Naive B cell (primary cell): ENCODE measurements at regions not wholly inside any gene's neighbourhood (a gene's known extent, or its start where the extent isn't known, plus 50 kb on each side); places are given as distances from the start of the nearest gene placed in this dataset.

ENCODE experiments used
- ATAC-seq, 2 donors: fragments of 150-1000 bp; cut with Tn5 transposase; 2 replicates each; pipeline ENCODE4 v1.10.0; 2021; ENCODE audit warnings: low read depth in 2 of 2, mild to moderate bottlenecking in 2 of 2, moderate library complexity in 2 of 2
- DNase-seq: peaks from one replicate; pipeline ENCODE4 v3.0.0; 2022
- H3K27ac Mint-ChIP-seq, 6 donors: one replicate each; pipeline ENCODE4 v1.8.0; 2020 to 2022; ENCODE audit warnings: mild to moderate bottlenecking in 6 of 6, mixed read lengths in 6 of 6, moderate library complexity in 5 of 6, inconsistent platforms in 2 of 6
- H3K27me3 Mint-ChIP-seq, 3 donors: one replicate each; pipeline ENCODE4 v1.8.0; 2021 to 2022; ENCODE audit warnings: mixed read lengths in 3 of 3, mild to moderate bottlenecking in 1 of 3
- H3K36me3 Mint-ChIP-seq, 2 donors: one replicate each; pipeline ENCODE4 v1.8.0; 2020 to 2022; ENCODE audit warnings: mixed read lengths in 2 of 2, inconsistent platforms in 1 of 2, mild to moderate bottlenecking in 1 of 2
- H3K4me1 Mint-ChIP-seq, 3 donors: one replicate each; pipeline ENCODE4 v1.8.0; 2020 to 2022; ENCODE audit warnings: mixed read lengths in 3 of 3, inconsistent platforms in 1 of 3, mild to moderate bottlenecking in 1 of 3, moderate library complexity in 1 of 3
- H3K4me3 Mint-ChIP-seq, 8 donors: one replicate each; pipeline ENCODE4 v1.8.0; 2020 to 2022; ENCODE audit warnings: mild to moderate bottlenecking in 8 of 8, mixed read lengths in 8 of 8, moderate library complexity in 8 of 8, inconsistent platforms in 2 of 8
- H3K9me3 Mint-ChIP-seq, 7 donors: one replicate each; pipeline ENCODE4 v1.8.0; 2020 to 2022; ENCODE audit warnings: mixed read lengths in 7 of 7, mild to moderate bottlenecking in 5 of 7, inconsistent platforms in 2 of 7, moderate library complexity in 1 of 7

DNA sequence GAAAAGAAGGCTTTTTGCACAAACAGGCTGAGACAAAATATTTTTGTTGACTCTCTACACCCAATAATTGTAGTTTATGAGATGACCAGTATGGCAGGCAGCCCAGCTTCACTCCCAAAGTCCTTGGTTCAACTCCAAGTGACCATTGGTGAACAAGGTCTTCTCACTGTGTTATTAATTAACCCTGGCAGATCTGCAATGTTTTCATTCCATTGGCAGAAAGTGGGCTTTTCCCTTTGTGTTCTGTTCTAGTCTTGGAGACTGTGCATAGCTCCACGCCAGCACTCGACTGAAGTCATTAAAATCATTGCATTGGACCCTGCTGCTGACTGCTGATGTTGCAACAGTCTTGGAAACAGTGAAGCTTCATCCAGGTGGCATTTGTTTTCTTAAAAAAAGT is 277.3 kb upstream of the HAND2 start:
- Mint-ChIP-seq H3K36me3 (no peaks in the 10 kb centered on the region), H3K9me3 (no peaks in the 10 kb centered on the region), H3K4me3 (no peak overlapping the region), H3K4me1 (no peaks in the 10 kb centered on the region), H3K27me3 (no peaks in the 10 kb centered on the region), H3K27ac (no peak overlapping the region)
- DNase-seq = no peak
- ATAC-seq = no peak

GRCh38 chr4:173805884-173806283 is 275.9 kb upstream of the HAND2 start:
- ATAC-seq (no peak), DNase-seq (no peak)
- Mint-ChIP-seq H3K36me3 (no peaks in the 10 kb centered on the region), H3K4me3 (no peak overlapping the region), H3K4me1 (no peaks in the 10 kb centered on the region), H3K27ac (no peak overlapping the region), H3K9me3 (peaks cover 0 to 5% (median 0%) of the 10 kb centered on the region in 7 donors), H3K27me3 (no peaks in the 10 kb centered on the region)

DNA sequence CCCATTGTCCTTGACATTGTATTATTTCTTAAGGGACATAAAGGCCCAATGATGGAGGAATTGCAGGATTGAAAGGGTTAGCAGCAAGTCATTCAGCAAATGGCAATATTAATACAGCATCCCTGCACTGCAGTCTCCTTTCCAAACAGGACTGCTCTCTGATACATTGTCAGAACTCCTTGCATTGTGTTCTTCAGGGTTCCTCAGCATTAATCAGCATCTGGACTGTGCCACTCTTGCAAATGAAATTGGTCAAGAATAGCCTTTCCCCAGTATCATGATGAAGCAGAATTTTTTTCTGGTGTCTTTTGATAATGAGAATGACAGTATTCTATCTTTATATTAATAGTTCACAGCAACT is 272.6 kb upstream of the HAND2 start:
- Mint-ChIP-seq H3K27ac (no peak overlapping the region), H3K9me3 (peaks cover 0 to 9% (median 4%) of the 10 kb centered on the region in 7 donors), H3K36me3 (no peaks in the 10 kb centered on the region), H3K4me1 (no peaks in the 10 kb centered on the region), H3K4me3 (no peak overlapping the region), H3K27me3 (no peaks in the 10 kb centered on the region)
- DNase-seq (no peak), ATAC-seq (no peak)

GRCh38 chr4:173801876-173802661 is 272.0 kb upstream of the HAND2 start:
- H3K4me1 Mint-ChIP-seq = no peaks in the 10 kb centered on the region
- H3K27me3 Mint-ChIP-seq = no peaks in the 10 kb centered on the region
- H3K27ac Mint-ChIP-seq = no peak overlapping the region
- H3K9me3 Mint-ChIP-seq = peaks cover 0 to 9% (median 5%) of the 10 kb centered on the region in 7 donors
- DNase-seq (no peak), ATAC-seq (no peak)
- no peak overlapping the region for H3K4me3 Mint-ChIP-seq
- no peaks in the 10 kb centered on the region for H3K36me3 Mint-ChIP-seq

DNA sequence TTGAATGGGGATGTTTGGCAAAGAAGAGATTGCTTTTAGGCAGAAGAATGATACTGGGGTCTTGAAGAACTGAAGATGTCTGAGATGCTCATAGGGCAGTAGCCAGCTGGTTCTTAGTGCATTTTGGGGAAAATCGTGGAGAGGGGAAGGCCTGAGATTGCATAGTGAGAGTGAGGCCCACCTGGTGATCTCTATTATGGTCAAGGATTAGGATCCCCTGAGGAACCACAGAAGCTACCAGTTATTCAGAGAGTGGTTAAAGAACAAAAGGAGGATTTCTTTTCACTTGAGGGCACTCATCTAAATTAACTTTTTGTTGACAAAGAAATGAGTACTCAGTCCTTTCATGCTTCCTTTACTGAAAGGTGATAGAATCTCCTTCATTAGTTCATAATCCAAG is 271.3 kb upstream of the HAND2 start:
- Mint-ChIP-seq H3K4me3 (no peak overlapping the region), H3K27ac (no peak overlapping the region), H3K36me3 (no peaks in the 10 kb centered on the region), H3K27me3 (no peaks in the 10 kb centered on the region), H3K4me1 (no peaks in the 10 kb centered on the region), H3K9me3 (peaks cover 0 to 9% (median 5%) of the 10 kb centered on the region in 7 donors)
- ATAC-seq (no peak), DNase-seq (no peak)

DNA sequence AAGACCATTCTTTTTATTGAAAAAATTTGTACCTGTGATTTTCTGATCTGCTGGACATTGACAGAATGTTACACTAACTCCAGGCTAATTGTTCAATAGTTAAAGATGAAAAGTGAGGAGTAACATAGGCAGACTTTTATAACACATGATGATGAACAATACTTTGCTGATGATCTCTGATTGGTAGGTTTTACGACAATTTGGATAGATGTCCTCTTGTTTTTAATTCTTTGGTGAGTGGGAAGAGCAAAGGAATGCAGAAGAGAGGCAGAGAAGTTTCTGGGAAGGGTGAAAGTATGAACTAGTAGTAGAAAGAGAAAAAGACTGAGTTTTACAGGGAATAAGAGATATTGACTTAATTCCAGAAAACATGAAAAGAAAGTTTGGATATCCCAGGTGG is 267.3 kb upstream of the HAND2 start:
- H3K27me3 Mint-ChIP-seq = no peaks in the 10 kb centered on the region
- H3K27ac Mint-ChIP-seq = no peak overlapping the region
- H3K4me3 Mint-ChIP-seq = no peak overlapping the region
- DNase-seq = no peak
- peaks cover 0 to 10% (median 5%) of the 10 kb centered on the region in 7 donors for H3K9me3 Mint-ChIP-seq
- H3K4me1 Mint-ChIP-seq = no peaks in the 10 kb centered on the region
- no peaks in the 10 kb centered on the region for H3K36me3 Mint-ChIP-seq
- no peak for ATAC-seq

- no peaks in the 10 kb centered on the region for H3K27me3 Mint-ChIP-seq
Observed at GRCh38 chr4:173794662-173795061, 264.6 kb upstream of the HAND2 start.

GRCh38 chr4:173793937-173794510 is 264.0 kb upstream of the HAND2 start:
- H3K27me3 Mint-ChIP-seq = no peaks in the 10 kb centered on the region
- DNase-seq (no peak), ATAC-seq (no peak)
- H3K4me3 Mint-ChIP-seq = no peak overlapping the region
- H3K4me1 Mint-ChIP-seq = no peaks in the 10 kb centered on the region
- no peaks in the 10 kb centered on the region for H3K36me3 Mint-ChIP-seq
- H3K27ac Mint-ChIP-seq = no peak overlapping the region
- peaks cover 0 to 5% (median 2%) of the 10 kb centered on the region in 7 donors for H3K9me3 Mint-ChIP-seq

More at GRCh38 chr4:173794662-173795061, 264.6 kb upstream of the HAND2 start:
- Mint-ChIP-seq H3K4me1 (no peaks in the 10 kb centered on the region), H3K27ac (no peak overlapping the region), H3K9me3 (peaks cover 0 to 5% (median 2%) of the 10 kb centered on the region in 7 donors), H3K4me3 (no peak overlapping the region), H3K36me3 (no peaks in the 10 kb centered on the region)
- no peak for ATAC-seq
- DNase-seq = no peak

DNA sequence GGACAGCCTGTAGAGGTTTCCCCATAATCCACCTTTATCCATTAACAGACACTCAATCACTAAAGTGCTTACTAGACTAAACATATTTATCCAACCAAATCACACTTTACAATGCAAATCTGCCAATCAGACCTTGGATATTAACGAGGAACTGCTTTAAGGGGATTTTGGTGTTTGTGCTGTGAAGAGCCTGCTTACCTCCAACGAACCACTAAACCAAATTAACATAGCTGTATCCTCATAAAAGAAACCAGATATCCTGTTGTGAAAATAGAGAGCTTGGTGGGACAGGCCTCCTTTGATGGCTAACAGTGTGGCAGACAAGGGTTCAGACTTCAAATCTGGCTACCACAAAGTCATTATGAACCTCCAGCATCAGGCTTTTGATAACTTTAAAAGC is 252.6 kb upstream of the HAND2 start:
- Mint-ChIP-seq H3K36me3 (no peaks in the 10 kb centered on the region), H3K9me3 (peaks cover 3 to 16% (median 7%) of the 10 kb centered on the region in 7 donors), H3K4me1 (no peaks in the 10 kb centered on the region), H3K27me3 (peaks cover 0 to 2% (median 0%) of the 10 kb centered on the region in 3 donors), H3K27ac (no peak overlapping the region), H3K4me3 (no peak overlapping the region)
- DNase-seq (no peak), ATAC-seq (no peak)

GRCh38 chr4:173777921-173778320 is 247.9 kb upstream of the HAND2 start:
- H3K4me1 Mint-ChIP-seq = no peaks in the 10 kb centered on the region
- peaks cover 0 to 3% (median 0%) of the 10 kb centered on the region in 3 donors for H3K27me3 Mint-ChIP-seq
- no peak overlapping the region for H3K27ac Mint-ChIP-seq
- H3K9me3 Mint-ChIP-seq = peaks cover 7 to 32% (median 15%) of the 10 kb centered on the region in 7 donors
- no peak overlapping the region for H3K4me3 Mint-ChIP-seq
- DNase-seq (no peak), ATAC-seq (no peak)
- peaks cover 0 to 5% of the 10 kb centered on the region in 2 donors for H3K36me3 Mint-ChIP-seq

- H3K4me3 Mint-ChIP-seq = no peak overlapping the region
- peaks cover 7 to 37% (median 15%) of the 10 kb centered on the region in 7 donors for H3K9me3 Mint-ChIP-seq
- peaks cover 0 to 3% (median 0%) of the 10 kb centered on the region in 3 donors for H3K27me3 Mint-ChIP-seq
- ATAC-seq (no peak), DNase-seq (no peak)
- no peak overlapping the region for H3K27ac Mint-ChIP-seq
- peaks cover 0 to 5% of the 10 kb centered on the region in 2 donors for H3K36me3 Mint-ChIP-seq
- no peaks in the 10 kb centered on the region for H3K4me1 Mint-ChIP-seq
Observed at GRCh38 chr4:173777421-173777820, 247.4 kb upstream of the HAND2 start.

DNA sequence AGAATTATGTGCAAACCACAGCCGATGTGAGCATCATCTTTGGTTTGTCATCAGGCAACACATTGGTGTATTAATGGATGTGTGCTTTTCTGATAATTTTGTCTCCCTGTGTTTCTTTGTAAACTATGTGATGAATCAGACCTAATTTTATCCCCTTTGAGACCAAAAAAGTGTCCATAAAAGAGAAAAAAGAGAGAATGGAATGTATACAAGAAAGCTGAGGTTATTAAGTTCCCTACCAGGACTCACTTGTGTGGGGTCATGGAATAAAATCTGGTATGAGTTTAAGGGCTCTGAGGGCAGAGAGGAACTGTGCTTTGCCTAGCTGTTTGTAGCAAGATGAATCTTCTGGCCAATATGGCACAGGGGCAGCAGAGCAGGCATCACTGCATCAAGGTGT is 239.5 kb upstream of the HAND2 start:
- peaks cover 0 to 11% (median 7%) of the 10 kb centered on the region in 7 donors for H3K9me3 Mint-ChIP-seq
- no peak overlapping the region for H3K27ac Mint-ChIP-seq

GRCh38 chr4:173767650-173768049 is 237.6 kb upstream of the HAND2 start:
- H3K9me3 Mint-ChIP-seq = peaks cover 0 to 6% (median 3%) of the 10 kb centered on the region in 7 donors
- no peak overlapping the region for H3K27ac Mint-ChIP-seq
- no peaks in the 10 kb centered on the region for H3K4me1 Mint-ChIP-seq
- H3K27me3 Mint-ChIP-seq = no peaks in the 10 kb centered on the region
- no peak for DNase-seq
- H3K36me3 Mint-ChIP-seq = no peaks in the 10 kb centered on the region
- H3K4me3 Mint-ChIP-seq = no peak overlapping the region
- ATAC-seq = no peak

More for the DNA sequence above, 239.5 kb upstream of the HAND2 start:
- Mint-ChIP-seq H3K4me1 (no peaks in the 10 kb centered on the region), H3K27me3 (no peaks in the 10 kb centered on the region), H3K36me3 (no peaks in the 10 kb centered on the region), H3K4me3 (no peak overlapping the region)
- ATAC-seq (no peak), DNase-seq (no peak)

- Mint-ChIP-seq H3K27me3 (peaks cover 0 to 5% (median 0%) of the 10 kb centered on the region in 3 donors), H3K4me1 (no peaks in the 10 kb centered on the region), H3K36me3 (no peaks in the 10 kb centered on the region), H3K27ac (no peak overlapping the region), H3K9me3 (peaks cover 0 to 9% (median 3%) of the 10 kb centered on the region in 7 donors), H3K4me3 (no peak overlapping the region)
- ATAC-seq (no peak), DNase-seq (no peak)
Observed at GRCh38 chr4:173766171-173766600, 236.2 kb upstream of the HAND2 start.
